DND-41 (cell line): ENCODE measurements at regions not wholly inside any gene's neighbourhood (a gene's known extent, or its start where the extent isn't known, plus 50 kb on each side); places are given as distances from the start of the nearest gene placed in this dataset.
"Not testable (repeated sequence)": the region's sequence is repeated elsewhere in the genome, so short reads cannot be mapped to it uniquely, and the experiment has no call there.

Experiments
- ATAC-seq: fragments of 200-7000 bp; cut with Tn5 transposase; 3 replicates; pipeline ENCODE4 v1.9.1; 2021; ENCODE audit warnings: low read depth; ENCODE audit not compliant: insufficient read depth
- DNase-seq: peaks from one replicate; pipeline ENCODE4 v3.0.0-alpha.2; 2020
- H2AFZ ChIP-seq: 2 replicates; pipeline ENCODE4 v1.6.0; 2012; ENCODE audit warnings: low read depth, low read length
- H3K27ac ChIP-seq: 2 replicates; pipeline ENCODE4 v1.5.1; 2012; ENCODE audit warnings: low read length, inconsistent platforms
- H3K27me3 ChIP-seq: fragments of 200-600 bp; sonication (generic); 2 replicates; pipeline ENCODE4 v1.6.0; 2012; ENCODE audit warnings: low read length, mild to moderate bottlenecking, inconsistent platforms; ENCODE audit not compliant: insufficient read depth, poor library complexity
- H3K36me3 ChIP-seq: 2 replicates; pipeline ENCODE4 v1.5.1; 2012; ENCODE audit warnings: low read length, inconsistent platforms; ENCODE audit not compliant: insufficient read depth
- H3K4me1 ChIP-seq: 2 replicates; pipeline ENCODE4 v1.5.1; 2012; ENCODE audit warnings: mild to moderate bottlenecking, low read length; ENCODE audit not compliant: insufficient read depth
- H3K4me2 ChIP-seq: 2 replicates; pipeline ENCODE4 v1.6.0; 2012; ENCODE audit warnings: mild to moderate bottlenecking, moderate library complexity, low read length, inconsistent platforms; ENCODE audit not compliant: insufficient read depth
- H3K4me3 ChIP-seq, 2 experiments: fragments of 200-600 bp in 1 of 2; shearing (Covaris generic) in 1 of 2; 2 replicates each; pipeline ENCODE4 v1.5.1; 2012 to 2016; ENCODE audit warnings: inconsistent platforms in 2 of 2, low read length in 2 of 2, mild to moderate bottlenecking in 2 of 2, low read depth in 1 of 2, moderate library complexity in 1 of 2
- H3K79me2 ChIP-seq: 2 replicates; pipeline ENCODE4 v1.6.0; 2012; ENCODE audit warnings: low read length, inconsistent platforms; ENCODE audit not compliant: insufficient read depth
- H3K9ac ChIP-seq: 2 replicates; pipeline ENCODE4 v1.6.0; 2012; ENCODE audit warnings: low read depth, mild to moderate bottlenecking, inconsistent platforms, low read length, moderate library complexity
- H3K9me3 ChIP-seq: 2 replicates; pipeline ENCODE4 v1.5.1; 2012; ENCODE audit warnings: low read length, moderate library complexity, mild to moderate bottlenecking, inconsistent platforms; ENCODE audit not compliant: insufficient read depth, severe bottlenecking
- H4K20me1 ChIP-seq: 2 replicates; pipeline ENCODE4 v1.6.0; 2012; ENCODE audit warnings: low read length; ENCODE audit not compliant: insufficient read depth
- CTCF ChIP-seq: IDR thresholded peaks from 2 replicates; pipeline ENCODE4 v1.5.1; 2012; ENCODE audit warnings: borderline replicate concordance, low read length, moderate library complexity, mild to moderate bottlenecking; ENCODE audit not compliant: poor library complexity, severe bottlenecking; ENCODE audit errors: extremely low read depth
- EZH2 ChIP-seq: IDR thresholded peaks from 3 replicates; pipeline ENCODE4 v1.6.1; 2012; ENCODE audit warnings: borderline replicate concordance, low read depth, mild to moderate bottlenecking, moderate library complexity, low read length, inconsistent platforms; ENCODE audit not compliant: severe bottlenecking

- Histone ChIP-seq H3K4me2 (no peak overlapping the region), H3K4me1 (no peaks in the 10 kb centered on the region), H3K79me2 (no peaks in the 10 kb centered on the region), H3K36me3 (no peaks in the 10 kb centered on the region), H2AFZ (no peak overlapping the region), H3K27ac (no peak overlapping the region), H3K9me3 (peaks cover 9% of the 10 kb centered on the region), H3K9ac (no peak overlapping the region), H3K27me3 (no peaks in the 10 kb centered on the region), H3K4me3 (no peak overlapping the region), H4K20me1 (no peaks in the 10 kb centered on the region)
- DNase-seq (no peak), ATAC-seq (no peak)
- no peak for TF ChIP-seq EZH2
- no peak for TF ChIP-seq CTCF
Observed at GRCh38 chr1:173257805-173258204, 50.7 kb upstream of the TNFSF4 start.

- Histone ChIP-seq H3K4me2 (no peak overlapping the region), H4K20me1 (no peaks in the 10 kb centered on the region), H3K9me3 (peaks cover 9% of the 10 kb centered on the region), H3K27me3 (no peaks in the 10 kb centered on the region), H3K27ac (no peak overlapping the region), H3K4me1 (no peaks in the 10 kb centered on the region), H3K79me2 (no peaks in the 10 kb centered on the region), H2AFZ (no peak overlapping the region), H3K9ac (no peak overlapping the region), H3K4me3 (no peak overlapping the region), H3K36me3 (no peaks in the 10 kb centered on the region)
- no peak for DNase-seq
- no peak for TF ChIP-seq EZH2
- no peak for TF ChIP-seq CTCF
- no peak for ATAC-seq
Observed at GRCh38 chr1:173258479-173259264, 51.5 kb upstream of the TNFSF4 start.

- not testable (repeated sequence) for ATAC-seq, H3K4me3 ChIP-seq, H3K36me3 ChIP-seq
Observed at GRCh38 chr1:173260329-173260728, 53.2 kb upstream of the TNFSF4 start.

GRCh38 chr1:173266841-173267240 is 59.7 kb upstream of the TNFSF4 start:
- Histone ChIP-seq H2AFZ (no peak overlapping the region), H3K27ac (no peak overlapping the region), H4K20me1 (no peaks in the 10 kb centered on the region), H3K4me1 (peaks cover 10% of the 10 kb centered on the region; the same call in 1 of the 2 replicates), H3K4me2 (no peak overlapping the region), H3K9ac (no peak overlapping the region), H3K79me2 (no peaks in the 10 kb centered on the region), H3K36me3 (no peaks in the 10 kb centered on the region), H3K4me3 (no peak overlapping the region), H3K27me3 (no peaks in the 10 kb centered on the region), H3K9me3 (peaks cover 2% of the 10 kb centered on the region)
- ATAC-seq (no peak), DNase-seq (no peak)
- TF ChIP-seq CTCF (no peak), EZH2 (no peak)

More at GRCh38 chr1:173260329-173260728, 53.2 kb upstream of the TNFSF4 start:
- not testable (repeated sequence) for H3K27me3 ChIP-seq, H3K79me2 ChIP-seq, DNase-seq, H3K4me1 ChIP-seq, H4K20me1 ChIP-seq, H3K4me2 ChIP-seq, H3K9me3 ChIP-seq, H3K27ac ChIP-seq, H3K9ac ChIP-seq, H2AFZ ChIP-seq
